Left lung (tissue), 4 donors: ENCODE measurements at regions not wholly inside any gene's neighbourhood (a gene's known extent, or its start where the extent isn't known, plus 50 kb on each side); places are given as distances from the start of the nearest gene placed in this dataset.

Experiments
- ATAC-seq: fragments of 200-7000 bp; cut with Tn5 transposase; one replicate; pipeline ENCODE4 v1.9.1; 2020; ENCODE audit warnings: moderate library complexity
- DNase-seq, 4 donors: peaks; one replicate each; pipeline ENCODE4 v3.0.0-alpha.2; 2013 to 2020
- H3K27ac ChIP-seq, 2 donors: fragments of 200-600 bp; sonication (generic) in 1 of 2; one replicate each; pipeline versions ENCODE4 v1.5.0 to v1.8.0; 2020 to 2021
- H3K27me3 ChIP-seq, 2 donors: fragments of 200-600 bp; sonication (generic) in 1 of 2; one replicate each; pipeline versions ENCODE4 v1.5.0 to v1.8.0; 2020 to 2021
- H3K36me3 ChIP-seq, 2 donors: fragments of 200-600 bp; sonication (generic) in 1 of 2; one replicate each; pipeline versions ENCODE4 v1.5.0 to v1.8.0; 2020 to 2021
- H3K4me1 ChIP-seq, 2 donors: fragments of 200-600 bp; one replicate each; pipeline ENCODE4 v1.8.0; 2021
- H3K4me3 ChIP-seq, 2 donors: fragments of 200-600 bp; sonication (generic) in 1 of 2; one replicate each; pipeline versions ENCODE4 v1.5.0 to v1.8.0; 2020 to 2021; ENCODE audit warnings: mild to moderate bottlenecking in 1 of 2
- H3K9me3 ChIP-seq, 2 donors: fragments of 200-600 bp; sonication (generic) in 1 of 2; one replicate each; pipeline versions ENCODE4 v1.5.0 to v1.8.0; 2020 to 2021
- intact Hi-C, 2 donors: fragments of 100-400 bp; cut with DNase I; formaldehyde crosslinking; loops; one replicate each; pipeline versions ENCODE4 v1.11.2 to v1.14.2; 2022
- TF ChIP-seq, protein P1 (sequence below), 2 donors: fragments of 200-600 bp; sonication (generic) in 1 of 2; IDR thresholded peaks; one replicate each; pipeline versions ENCODE4 v1.5.0 to v1.8.0; 2021; ENCODE audit warnings: antibody characterized with exemption in 2 of 2
- donor health status: DM: no; HTN: yes; CAD: no.
- donor health status: DM: no; HTN: no; CAD: no.

DNA sequence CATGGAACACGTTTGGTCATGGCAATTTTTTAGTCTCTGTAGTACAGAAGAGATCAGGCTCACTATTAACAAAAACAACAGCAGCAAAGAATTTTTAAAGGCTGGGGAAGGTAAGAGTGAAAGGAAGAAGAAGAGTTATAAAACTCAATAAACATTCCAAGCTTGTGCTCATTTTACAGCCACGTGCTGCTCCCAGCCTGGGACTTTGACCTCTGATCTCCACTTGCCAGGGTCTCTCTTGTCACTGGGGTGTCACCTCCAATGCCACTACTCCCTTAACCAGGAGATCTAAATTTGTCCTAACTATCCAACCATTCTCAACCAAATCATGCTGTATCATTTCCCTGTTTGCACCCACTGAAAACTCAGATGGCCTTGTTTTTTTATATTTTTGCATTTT, 605.1 kb downstream of the VRK1 start:
- H3K36me3 ChIP-seq: no peaks in the 10 kb centered on the region
- H3K27me3 ChIP-seq: peaks cover 0 to 16% of the 10 kb centered on the region in 2 donors
- ATAC-seq (no peak), DNase-seq (no peak)
- no peak overlapping the region for H3K27ac ChIP-seq
- H3K9me3 ChIP-seq: no peaks in the 10 kb centered on the region
- TF ChIP-seq, protein P1, sequence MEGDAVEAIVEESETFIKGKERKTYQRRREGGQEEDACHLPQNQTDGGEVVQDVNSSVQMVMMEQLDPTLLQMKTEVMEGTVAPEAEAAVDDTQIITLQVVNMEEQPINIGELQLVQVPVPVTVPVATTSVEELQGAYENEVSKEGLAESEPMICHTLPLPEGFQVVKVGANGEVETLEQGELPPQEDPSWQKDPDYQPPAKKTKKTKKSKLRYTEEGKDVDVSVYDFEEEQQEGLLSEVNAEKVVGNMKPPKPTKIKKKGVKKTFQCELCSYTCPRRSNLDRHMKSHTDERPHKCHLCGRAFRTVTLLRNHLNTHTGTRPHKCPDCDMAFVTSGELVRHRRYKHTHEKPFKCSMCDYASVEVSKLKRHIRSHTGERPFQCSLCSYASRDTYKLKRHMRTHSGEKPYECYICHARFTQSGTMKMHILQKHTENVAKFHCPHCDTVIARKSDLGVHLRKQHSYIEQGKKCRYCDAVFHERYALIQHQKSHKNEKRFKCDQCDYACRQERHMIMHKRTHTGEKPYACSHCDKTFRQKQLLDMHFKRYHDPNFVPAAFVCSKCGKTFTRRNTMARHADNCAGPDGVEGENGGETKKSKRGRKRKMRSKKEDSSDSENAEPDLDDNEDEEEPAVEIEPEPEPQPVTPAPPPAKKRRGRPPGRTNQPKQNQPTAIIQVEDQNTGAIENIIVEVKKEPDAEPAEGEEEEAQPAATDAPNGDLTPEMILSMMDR (IDR thresholded peaks at IDR 0.05): no peak
- no peaks in the 10 kb centered on the region for H3K4me1 ChIP-seq
- no peak overlapping the region for H3K4me3 ChIP-seq
- intact Hi-C loops: no loop called here

- ATAC-seq (no peak), DNase-seq (no peak)
- no peaks in the 10 kb centered on the region for H3K36me3 ChIP-seq
- no peak overlapping the region for H3K4me3 ChIP-seq
- TF ChIP-seq, protein P1 (IDR thresholded peaks at IDR 0.05): no peak
- no peaks in the 10 kb centered on the region for H3K4me1 ChIP-seq
- intact Hi-C loops: no loop called here
- H3K27ac ChIP-seq: no peak overlapping the region
- peaks cover 32 to 71% of the 10 kb centered on the region in 2 donors for H3K27me3 ChIP-seq
- H3K9me3 ChIP-seq: no peaks in the 10 kb centered on the region
Observed at GRCh38 chr14:97407701-97408407, 610.7 kb downstream of the VRK1 start.

- no peak overlapping the region for H3K4me3 ChIP-seq
Observed at GRCh38 chr14:97408503-97408902, 611.3 kb downstream of the VRK1 start.

DNA sequence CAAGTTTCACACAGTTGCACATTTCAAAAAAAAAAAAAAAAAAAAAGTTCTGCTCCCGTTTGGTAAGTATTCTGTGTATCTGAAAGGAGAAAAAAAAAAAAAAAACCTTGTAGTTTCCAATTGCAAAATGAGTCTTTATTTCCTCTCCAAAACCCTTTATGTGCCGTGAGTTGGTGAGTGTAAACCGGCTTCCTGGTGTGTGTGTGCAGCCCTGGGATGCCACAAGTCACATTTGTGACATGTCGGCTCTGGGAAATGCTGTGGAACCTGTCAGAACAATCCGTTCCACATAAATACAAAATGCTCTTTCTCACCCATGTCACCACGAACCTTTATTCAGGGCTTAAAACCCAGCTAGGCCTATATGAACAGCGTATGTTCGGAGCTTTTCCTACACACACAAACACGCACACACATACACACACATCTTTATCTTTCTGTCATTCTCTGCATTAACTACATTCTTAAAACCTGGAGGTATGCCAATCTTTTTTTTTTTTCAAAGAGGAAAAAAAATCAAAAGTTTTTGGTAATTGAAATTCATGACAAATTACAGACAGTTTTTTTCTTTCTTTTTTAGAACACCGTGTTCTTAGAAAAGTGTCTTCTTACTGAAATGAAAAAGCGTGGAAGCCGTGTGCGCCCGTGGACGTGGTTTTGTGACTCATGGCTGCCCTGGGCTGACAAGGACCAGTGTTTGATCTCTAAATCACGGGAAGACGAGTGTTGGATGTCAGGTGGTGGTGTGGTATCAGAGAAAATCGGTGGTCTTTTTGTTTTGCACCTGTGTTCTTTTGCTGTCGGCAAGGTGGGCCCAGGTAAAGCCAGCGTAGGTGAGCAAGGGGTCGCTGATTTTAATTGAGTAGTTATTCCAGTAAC, 612.0 kb downstream of the VRK1 start:
- peaks cover 46 to 83% of the 10 kb centered on the region in 2 donors for H3K27me3 ChIP-seq
- ATAC-seq: no peak
- H3K36me3 ChIP-seq: no peaks in the 10 kb centered on the region

More at GRCh38 chr14:97408503-97408902, 611.3 kb downstream of the VRK1 start:
- peaks cover 39 to 77% of the 10 kb centered on the region in 2 donors for H3K27me3 ChIP-seq
- H3K4me1 ChIP-seq: no peaks in the 10 kb centered on the region
- no peaks in the 10 kb centered on the region for H3K36me3 ChIP-seq
- intact Hi-C loops: no loop called here
- TF ChIP-seq, protein P1 (IDR thresholded peaks at IDR 0.05): no peak
- H3K27ac ChIP-seq: no peak overlapping the region
- DNase-seq (no peak), ATAC-seq (no peak)
- no peaks in the 10 kb centered on the region for H3K9me3 ChIP-seq

More for the DNA sequence above, 612.0 kb downstream of the VRK1 start:
- Histone ChIP-seq H3K4me1 (no peaks in the 10 kb centered on the region), H3K9me3 (no peaks in the 10 kb centered on the region), H3K4me3 (no peak overlapping the region), H3K27ac (no peak overlapping the region)
- TF ChIP-seq, protein P1 (IDR thresholded peaks at IDR 0.05): no peak
- intact Hi-C loops: no loop called here
- DNase-seq: no peak
